ENCODE measurements at regions not wholly inside any gene's neighbourhood (a gene's known extent, or its start where the extent isn't known, plus 50 kb on each side); places are given as distances from the start of the nearest gene placed in this dataset.

DNA sequence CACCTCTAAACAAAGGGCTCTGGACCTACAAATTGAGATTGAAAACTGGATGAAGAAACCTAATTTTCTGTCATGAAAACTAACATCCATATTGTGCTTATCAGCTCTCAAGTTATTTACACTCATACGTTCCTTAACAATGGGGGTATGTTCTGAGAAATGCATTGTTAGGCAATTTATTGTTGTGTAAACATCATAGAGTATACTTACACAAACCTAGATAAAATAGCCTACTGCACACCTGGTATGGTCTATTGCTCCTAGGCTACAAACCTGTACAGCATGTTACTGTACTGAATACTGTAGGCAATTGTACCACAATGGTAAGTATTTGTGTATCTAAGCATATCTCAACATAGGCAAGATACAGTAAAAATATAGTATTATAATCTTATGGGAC is 191.4 kb downstream of the TM2D1 start:
- no peak overlapping the region for H3K4me3 ChIP-seq (replicated peaks; ENCODE audit: low read depth, low read length)
- no peak for DNase-seq (ENCODE audit: extremely low read depth, low read depth)
- TF ChIP-seq, protein P1, sequence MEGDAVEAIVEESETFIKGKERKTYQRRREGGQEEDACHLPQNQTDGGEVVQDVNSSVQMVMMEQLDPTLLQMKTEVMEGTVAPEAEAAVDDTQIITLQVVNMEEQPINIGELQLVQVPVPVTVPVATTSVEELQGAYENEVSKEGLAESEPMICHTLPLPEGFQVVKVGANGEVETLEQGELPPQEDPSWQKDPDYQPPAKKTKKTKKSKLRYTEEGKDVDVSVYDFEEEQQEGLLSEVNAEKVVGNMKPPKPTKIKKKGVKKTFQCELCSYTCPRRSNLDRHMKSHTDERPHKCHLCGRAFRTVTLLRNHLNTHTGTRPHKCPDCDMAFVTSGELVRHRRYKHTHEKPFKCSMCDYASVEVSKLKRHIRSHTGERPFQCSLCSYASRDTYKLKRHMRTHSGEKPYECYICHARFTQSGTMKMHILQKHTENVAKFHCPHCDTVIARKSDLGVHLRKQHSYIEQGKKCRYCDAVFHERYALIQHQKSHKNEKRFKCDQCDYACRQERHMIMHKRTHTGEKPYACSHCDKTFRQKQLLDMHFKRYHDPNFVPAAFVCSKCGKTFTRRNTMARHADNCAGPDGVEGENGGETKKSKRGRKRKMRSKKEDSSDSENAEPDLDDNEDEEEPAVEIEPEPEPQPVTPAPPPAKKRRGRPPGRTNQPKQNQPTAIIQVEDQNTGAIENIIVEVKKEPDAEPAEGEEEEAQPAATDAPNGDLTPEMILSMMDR (IDR thresholded peaks at IDR 0.05; ENCODE audit: low read depth, low read length, missing control alignments) = no peak

DNA sequence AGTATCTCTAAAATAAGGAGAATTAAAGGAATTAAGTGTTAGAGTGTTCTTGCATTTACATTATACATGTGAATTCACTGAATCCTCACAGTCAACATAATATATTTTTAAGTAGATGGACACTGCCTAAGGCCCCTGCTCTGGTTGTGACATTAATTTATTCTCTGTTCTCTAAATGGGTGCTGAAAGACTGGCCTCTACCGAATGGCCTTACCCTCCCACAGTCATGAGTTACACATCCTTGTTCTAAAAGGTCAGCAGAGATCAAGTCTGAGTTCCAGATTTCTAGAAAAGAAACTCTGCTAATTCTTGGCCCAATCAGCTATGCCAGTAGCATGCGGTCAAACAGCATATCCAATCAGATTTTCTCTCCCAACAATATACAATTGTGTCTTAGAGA is 193.2 kb downstream of the TM2D1 start:
- H3K4me3 ChIP-seq (replicated peaks; ENCODE audit: low read depth, low read length) = no peak overlapping the region
- TF ChIP-seq, protein P1 (IDR thresholded peaks at IDR 0.05; ENCODE audit: low read depth, low read length, missing control alignments) = no peak
- no peak for DNase-seq (ENCODE audit: extremely low read depth, low read depth)

DNA sequence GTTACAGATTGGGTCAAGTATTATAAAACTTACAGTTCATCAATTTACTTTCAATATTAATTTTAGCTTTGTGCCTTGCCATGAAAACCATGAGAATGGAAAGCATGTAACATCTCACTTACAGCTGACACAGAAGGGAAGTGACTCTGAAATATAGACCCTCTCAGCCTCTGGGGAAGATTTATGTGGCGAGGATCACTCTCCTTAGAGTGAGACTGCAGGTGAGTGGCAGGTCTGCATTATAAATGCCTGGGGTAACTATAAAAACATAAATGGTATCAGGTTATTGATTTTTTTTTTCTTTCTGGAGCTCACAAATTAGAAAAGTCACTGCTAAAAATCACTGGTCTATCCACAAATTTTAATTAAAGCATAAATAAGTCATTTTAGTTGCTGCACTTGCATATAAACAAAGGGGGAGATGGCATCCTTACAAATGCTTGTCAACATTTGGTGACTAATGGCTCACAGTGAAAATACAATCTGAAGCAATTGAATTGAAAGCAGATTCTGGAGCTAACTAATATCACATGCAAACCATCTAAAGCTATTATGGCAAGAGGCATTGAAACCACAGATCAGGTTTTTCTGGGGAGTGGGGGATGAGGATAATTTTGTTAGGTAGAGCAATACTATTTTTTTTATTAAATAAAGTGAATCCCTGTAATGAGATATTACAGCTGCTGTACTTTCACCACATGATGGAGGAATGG is 200.9 kb downstream of the TM2D1 start:
- no peak for DNase-seq (ENCODE audit: extremely low read depth, low read depth)
- H3K4me3 ChIP-seq (replicated peaks; ENCODE audit: low read depth, low read length) = no peak overlapping the region
- TF ChIP-seq, protein P1 (IDR thresholded peaks at IDR 0.05; ENCODE audit: low read depth, low read length, missing control alignments) = no peak

DNA sequence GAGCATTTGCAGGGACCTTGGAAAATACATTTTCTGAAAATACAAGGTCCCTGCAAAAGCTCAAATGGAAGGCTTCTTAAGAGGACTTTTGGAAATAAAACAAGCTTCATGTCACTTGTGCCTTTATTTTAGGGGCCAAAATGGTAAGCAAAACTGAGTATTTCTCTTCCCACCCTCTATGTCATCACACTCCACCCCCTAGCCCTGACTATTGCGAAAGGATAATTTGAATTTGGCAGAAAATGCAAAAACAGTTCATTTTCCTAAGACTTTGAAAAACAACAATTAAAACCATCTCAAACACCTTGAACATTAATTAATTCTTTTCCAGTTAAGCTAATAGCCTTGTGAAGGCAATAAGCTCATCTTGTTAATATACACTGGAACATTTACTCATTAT is 201.7 kb downstream of the TM2D1 start:
- H3K4me3 ChIP-seq (replicated peaks; ENCODE audit: low read depth, low read length) = no peak overlapping the region
- TF ChIP-seq, protein P1 (IDR thresholded peaks at IDR 0.05; ENCODE audit: low read depth, low read length, missing control alignments) = no peak
- DNase-seq (ENCODE audit: extremely low read depth, low read depth) = no peak

DNA sequence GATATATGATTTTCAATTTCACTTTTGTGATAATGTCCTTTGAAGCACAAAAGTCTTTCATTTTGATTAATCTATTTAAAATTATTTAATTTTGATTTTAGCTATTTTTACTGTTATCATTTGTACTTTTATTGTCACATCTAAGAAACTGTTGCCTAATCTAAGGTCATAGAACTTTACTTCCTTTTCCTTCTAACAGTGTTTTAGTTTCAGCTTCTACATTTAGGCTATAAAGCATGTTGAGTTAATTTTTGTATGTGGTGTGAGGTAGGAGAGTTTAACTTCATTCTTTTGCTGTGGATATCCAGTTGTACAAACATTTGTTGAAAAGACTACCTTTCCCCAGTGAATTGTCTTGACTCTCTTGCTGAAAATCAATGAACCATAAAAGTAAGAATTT is 204.5 kb downstream of the TM2D1 start:
- no peak overlapping the region for H3K4me3 ChIP-seq (replicated peaks; ENCODE audit: low read depth, low read length)
- no peak for DNase-seq (ENCODE audit: extremely low read depth, low read depth)
- TF ChIP-seq, protein P1 (IDR thresholded peaks at IDR 0.05; ENCODE audit: low read depth, low read length, missing control alignments) = no peak

DNA sequence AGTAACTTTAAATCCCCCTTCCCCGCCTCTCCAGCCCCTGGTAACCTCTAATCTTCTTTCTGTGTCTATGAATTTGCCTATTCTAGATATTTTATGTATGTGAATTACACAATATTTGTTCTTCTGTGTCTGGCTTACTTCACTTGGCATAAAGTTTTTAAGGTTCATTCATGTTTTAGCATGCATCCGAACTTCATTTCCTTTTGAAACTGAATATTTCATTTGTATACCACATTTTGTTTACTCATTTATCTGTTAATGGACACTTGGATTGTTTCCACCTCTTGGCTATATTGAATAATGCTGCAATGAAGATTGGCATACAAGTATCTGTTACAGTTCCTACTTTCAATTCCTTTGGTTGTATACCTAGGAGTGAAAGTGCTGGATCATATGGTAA is 205.3 kb downstream of the TM2D1 start:
- TF ChIP-seq, protein P1 (IDR thresholded peaks at IDR 0.05; ENCODE audit: low read depth, low read length, missing control alignments) = no peak
- H3K4me3 ChIP-seq (replicated peaks; ENCODE audit: low read depth, low read length) = no peak overlapping the region
- no peak for DNase-seq (ENCODE audit: extremely low read depth, low read depth)
